IMR-90 (cell line): ENCODE measurements at regions not wholly inside any gene's neighbourhood (a gene's known extent, or its start where the extent isn't known, plus 50 kb on each side); places are given as distances from the start of the nearest gene placed in this dataset.
A peak's percentile ranks its signal among the peaks of the same experiment; 100 is the strongest.

Source experiments
- ATAC-seq: fragments of 200-7000 bp; cut with Tn5 transposase; 2 replicates; pipeline ENCODE4 v1.9.1; 2020; ENCODE audit warnings: low read depth, mild to moderate bottlenecking, moderate library complexity
- BruUV-seq: library from RNA; stranded (reverse); fragments of 400-500 nt; replicated peaks from 2 replicates; lab custom pipeline; 2021; lab: Mats Ljungman, UMichigan
- CTCF ChIA-PET: fragments of 300-600 bp; formaldehyde crosslinking; extraction: SDS; loops from one replicate; lab custom pipeline; 2021; ENCODE audit warnings: antibody characterized with exemption; lab: Yijun Ruan, JAX
- POLR2A ChIA-PET: fragments of 300-600 bp; sonication (Branson Sonifier 250); formaldehyde crosslinking; loops from one replicate; lab custom pipeline; 2022; ENCODE audit warnings: antibody characterized with exemption; ENCODE audit not compliant: unreplicated experiment; lab: Charles Lee
- DNase-seq: peaks from one replicate; pipeline ENCODE4 v3.0.0; 2013
- H2AFZ ChIP-seq: replicated peaks from 2 replicates; pipeline ENCODE3; 2013; ENCODE audit warnings: low read length, mild to moderate bottlenecking; ENCODE audit not compliant: poor library complexity
- H2AK5ac ChIP-seq: 2 replicates; pipeline ENCODE4 v1.6.1; 2013; ENCODE audit warnings: low read depth, low read length, inconsistent platforms
- H2AK9ac ChIP-seq: replicated peaks from 2 replicates; pipeline ENCODE3; 2013; ENCODE audit warnings: mild to moderate bottlenecking, low read depth, low read length, moderate library complexity; ENCODE audit not compliant: poor library complexity
- H2BK120ac ChIP-seq: 2 replicates; pipeline ENCODE4 v1.6.1; 2013; ENCODE audit warnings: low read depth, low read length, inconsistent platforms
- H2BK15ac ChIP-seq: 3 replicates; pipeline ENCODE4 v1.6.1; 2013; ENCODE audit warnings: low read depth, low read length, inconsistent platforms
- H2BK20ac ChIP-seq: 2 replicates; pipeline ENCODE4 v1.6.1; 2013; ENCODE audit warnings: low read depth, mild to moderate bottlenecking, inconsistent platforms, low read length, moderate library complexity
- H2BK5ac ChIP-seq: 2 replicates; pipeline ENCODE4 v1.6.1; 2013; ENCODE audit warnings: mild to moderate bottlenecking, low read depth, low read length, inconsistent platforms; ENCODE audit not compliant: poor library complexity, severe bottlenecking
- H3K14ac ChIP-seq: replicated peaks from 2 replicates; pipeline ENCODE4 v1.6.1; 2013; ENCODE audit warnings: low read depth, low read length, inconsistent platforms
- H3K18ac ChIP-seq: 2 replicates; pipeline ENCODE4 v1.6.1; 2013; ENCODE audit warnings: low read depth, low read length, control low read depth
- H3K23ac ChIP-seq: 2 replicates; pipeline ENCODE4 v1.6.1; 2013; ENCODE audit warnings: low read depth, low read length, inconsistent platforms
- H3K27ac ChIP-seq: 2 replicates; pipeline ENCODE4 v1.5.1; 2013; ENCODE audit warnings: mild to moderate bottlenecking, control low read depth, low read length; ENCODE audit not compliant: insufficient read depth
- H3K27me3 ChIP-seq: 2 replicates; pipeline ENCODE4 v1.6.1; 2013; ENCODE audit warnings: low read length; ENCODE audit not compliant: control insufficient read depth, insufficient read depth
- H3K36me3 ChIP-seq: 2 replicates; pipeline ENCODE4 v1.6.1; 2013; ENCODE audit warnings: low read length, mixed read lengths; ENCODE audit not compliant: control insufficient read depth, insufficient read depth
- H3K4ac ChIP-seq: 2 replicates; pipeline ENCODE4 v1.6.1; 2013; ENCODE audit warnings: low read depth, low read length, inconsistent platforms
- H3K4me1 ChIP-seq: 2 replicates; pipeline ENCODE4 v1.6.1; 2013; ENCODE audit warnings: low read length, mixed read lengths; ENCODE audit not compliant: control insufficient read depth, insufficient read depth
- H3K4me2 ChIP-seq: 2 replicates; pipeline ENCODE4 v1.6.1; 2013; ENCODE audit warnings: low read depth, mild to moderate bottlenecking, control low read depth, low read length, moderate library complexity
- H3K4me3 ChIP-seq: 2 replicates; pipeline ENCODE4 v1.5.1; 2013; ENCODE audit warnings: low read depth, mild to moderate bottlenecking, control low read depth, low read length, moderate library complexity; ENCODE audit not compliant: insufficient read depth
- H3K56ac ChIP-seq: 2 replicates; pipeline ENCODE4 v1.6.1; 2013; ENCODE audit warnings: low read length, inconsistent platforms; ENCODE audit not compliant: insufficient read depth; ENCODE audit errors: extremely low read depth
- H3K79me1 ChIP-seq, 2 experiments: 2 replicates each; pipeline ENCODE4 v1.6.1; 2013; ENCODE audit warnings: low read length in 2 of 2, inconsistent platforms in 1 of 2, low read depth in 1 of 2
- H3K9ac ChIP-seq: 2 replicates; pipeline ENCODE4 v1.6.1; 2013; ENCODE audit warnings: low read depth, low read length, control low read depth
- H3K9me1 ChIP-seq: 2 replicates; pipeline ENCODE4 v1.6.1; 2013; ENCODE audit warnings: low read length, inconsistent platforms; ENCODE audit not compliant: insufficient read depth
- H3K9me3 ChIP-seq: 2 replicates; pipeline ENCODE4 v1.6.1; 2013; ENCODE audit warnings: low read length; ENCODE audit not compliant: control insufficient read depth, insufficient read depth
- H4K20me1 ChIP-seq: 2 replicates; pipeline ENCODE4 v1.6.1; 2013; ENCODE audit warnings: low read length, inconsistent platforms; ENCODE audit not compliant: insufficient read depth
- H4K5ac ChIP-seq: 2 replicates; pipeline ENCODE4 v1.6.1; 2013; ENCODE audit warnings: mild to moderate bottlenecking, low read depth, low read length, control low read depth
- H4K8ac ChIP-seq, 2 experiments: 2 replicates each; pipeline ENCODE4 v1.6.1; 2013; ENCODE audit warnings: low read depth in 2 of 2, low read length in 2 of 2, control low read depth in 1 of 2, inconsistent platforms in 1 of 2
- H4K91ac ChIP-seq: 2 replicates; pipeline ENCODE4 v1.6.1; 2013; ENCODE audit warnings: low read depth, low read length, inconsistent platforms; ENCODE audit not compliant: insufficient read depth
- BHLHE40 ChIP-seq: fragments of 150-350 bp; IDR thresholded peaks from 2 replicates; pipeline ENCODE4 v1.6.1; 2016; ENCODE audit warnings: mild to moderate bottlenecking, low read depth, low read length
- CEBPB ChIP-seq: IDR thresholded peaks from 2 replicates; pipeline ENCODE4 v1.6.1; 2012; ENCODE audit warnings: low read depth, low read length, improper control_type of control experiment
- CHD1 ChIP-seq: IDR thresholded peaks from 2 replicates; pipeline ENCODE4 v1.6.1; 2012; ENCODE audit warnings: low read depth, low read length, improper control_type of control experiment
- FOS ChIP-seq: fragments of 150-350 bp; IDR thresholded peaks from 2 replicates; pipeline ENCODE4 v1.6.1; 2016; ENCODE audit warnings: low read depth, low read length
- MAFK ChIP-seq: IDR thresholded peaks from 2 replicates; pipeline ENCODE4 v1.6.1; 2012; ENCODE audit warnings: low read depth, low read length, improper control_type of control experiment
- MAZ ChIP-seq: IDR thresholded peaks from 2 replicates; pipeline ENCODE4 v1.6.1; 2012; ENCODE audit warnings: low read depth, mild to moderate bottlenecking, low read length, improper control_type of control experiment, moderate library complexity, borderline replicate concordance
- MXI1 ChIP-seq: IDR thresholded peaks from 2 replicates; pipeline ENCODE4 v1.6.1; 2012; ENCODE audit warnings: low read depth, mild to moderate bottlenecking, low read length, moderate library complexity, borderline replicate concordance
- NFE2L2 ChIP-seq: fragments of 150-350 bp; IDR thresholded peaks from 2 replicates; pipeline ENCODE4 v1.6.1; 2016; ENCODE audit warnings: low read depth, mild to moderate bottlenecking, low read length
- POLR2A ChIP-seq: IDR thresholded peaks from 2 replicates; pipeline ENCODE4 v1.6.1; 2012; ENCODE audit warnings: mild to moderate bottlenecking, low read depth, low read length
- RAD21 ChIP-seq: IDR thresholded peaks from 2 replicates; pipeline ENCODE4 v1.6.1; 2012; ENCODE audit warnings: low read length, improper control_type of control experiment
- RCOR1 ChIP-seq: IDR thresholded peaks from 2 replicates; pipeline ENCODE4 v1.6.1; 2012; ENCODE audit warnings: mild to moderate bottlenecking, low read length, improper control_type of control experiment; ENCODE audit not compliant: insufficient replicate concordance
- RFX5 ChIP-seq: IDR thresholded peaks from 2 replicates; pipeline ENCODE4 v1.8.0; 2012; ENCODE audit warnings: low read depth, mild to moderate bottlenecking, low read length, moderate library complexity
- SMC3 ChIP-seq: fragments of 150-350 bp; IDR thresholded peaks from 2 replicates; pipeline ENCODE4 v1.6.1; 2016; ENCODE audit warnings: low read depth, mild to moderate bottlenecking, antibody characterized with exemption, low read length, moderate library complexity
- WGBS, 2 experiments: methylation state at CpG; one replicate each; pipeline versions ENCODE4 v1.1.5 to v1.1.7; 2013; ENCODE audit warnings: missing lambda C conversion rate in 2 of 2; ENCODE audit not compliant: insufficient read length in 1 of 2; ENCODE audit errors: extremely low coverage in 2 of 2; 5-methylcytosine and 5-hydroxymethylcytosine counted together
- dilution Hi-C: fragments of 300-500 bp; cut with HindIII; formaldehyde crosslinking; loops from one replicate; pipeline ENCODE4 v1.14.3; 2018; ENCODE audit warnings: low sequenced_read_pairs; ENCODE audit not compliant: unreplicated experiment
- in situ Hi-C: fragments of 300-500 bp; cut with MboI; formaldehyde crosslinking; loops from 3 replicates; pipeline ENCODE4 v1.14.3; 2019; ENCODE audit warnings: low sequenced_read_pairs, inconsistent platforms, mixed read lengths
- intact Hi-C: fragments of 100-400 bp; cut with micrococcal nuclease; formaldehyde crosslinking; loops from 2 replicates; pipeline ENCODE4 v1.10.0; 2022
- TF ChIP-seq, protein P1 (sequence below): conservative IDR thresholded peaks from 2 replicates; pipeline ENCODE4 v1.5.1; 2012; ENCODE audit warnings: mild to moderate bottlenecking, low read depth, low read length, improper control_type of control experiment
- TF ChIP-seq, protein P2 (sequence below): fragments of 150-350 bp; IDR thresholded peaks from 2 replicates; pipeline ENCODE4 v1.6.1; 2016; ENCODE audit warnings: low read depth, mild to moderate bottlenecking, low read length, moderate library complexity, borderline replicate concordance
- TF ChIP-seq, protein P3 (sequence below): fragments of 150-350 bp; IDR thresholded peaks from 2 replicates; pipeline ENCODE4 v1.6.1; 2017; ENCODE audit warnings: mild to moderate bottlenecking, antibody characterized with exemption, low read length, low read depth

DNA sequence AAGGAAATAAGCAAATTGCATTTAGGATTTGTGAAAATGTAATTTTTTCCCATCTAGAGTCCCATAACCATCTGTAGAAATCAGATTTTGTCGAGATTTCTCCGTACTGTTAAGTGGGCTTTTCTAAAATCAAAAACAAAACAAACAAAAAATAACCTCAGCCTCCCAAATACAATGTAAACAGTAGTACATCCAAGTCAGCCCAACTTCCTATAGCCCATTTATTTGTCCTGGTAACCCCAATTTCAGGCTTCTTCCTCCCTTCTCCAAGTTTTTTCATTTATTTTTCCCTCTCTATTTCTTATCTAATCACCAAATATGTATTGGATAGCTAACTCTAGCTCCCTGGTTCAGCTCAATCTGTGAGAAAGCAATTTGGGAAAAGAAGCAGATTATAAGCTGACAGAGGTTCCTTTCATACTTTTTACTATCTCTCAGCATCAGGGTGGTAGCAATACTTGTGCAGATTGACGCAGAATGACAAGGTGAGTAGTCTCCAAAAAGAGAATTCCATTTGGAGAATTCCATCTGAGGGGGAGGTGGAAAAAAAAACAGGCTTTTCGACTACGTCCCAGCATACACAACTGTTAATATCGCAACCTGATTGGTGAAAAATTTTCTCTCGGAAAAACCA, 132.6 kb upstream of the BTN3A2 start:
- WGBS, 2 experiments: no CpG with 5 or more reads among the region's 7 CpGs
- Histone ChIP-seq H2BK20ac (no peak overlapping the region), H3K4me1 (0 out of 2 replicates have a peak, but pooled peaks cover 2% of the 10 kb centered on the region), H2BK120ac (peak overlapping the region; percentile 35; the same call in 1 of the 2 replicates), H3K4me3 (no peak overlapping the region), H3K4me2 (peak overlapping the region; percentile 62; the same call in 1 of the 2 replicates), H3K27me3 (no peaks in the 10 kb centered on the region), H4K20me1 (no peaks in the 10 kb centered on the region), H4K91ac (no peak overlapping the region), H3K79me1 (no peaks in the 10 kb centered on the region), H2AK9ac (no peak overlapping the region), H3K27ac (no peak overlapping the region), H3K9ac (no peak overlapping the region), H2BK5ac (no peak overlapping the region), H2AK5ac (no peak overlapping the region), H2AFZ (no peak overlapping the region), H3K9me3 (no peaks in the 10 kb centered on the region), H3K36me3 (no peaks in the 10 kb centered on the region), H3K9me1 (no peaks in the 10 kb centered on the region), H3K14ac (no peak overlapping the region), H3K4ac (no peak overlapping the region), H2BK15ac (no peak overlapping the region), H3K18ac (no peak overlapping the region), H3K56ac (no peak overlapping the region), H4K8ac (peak overlapping the region in 1 of 2 experiments; percentile 68; a peak in 2 of 4 replicates), H4K5ac (no peak overlapping the region), H3K23ac (no peak overlapping the region; the same call in 1 of the 2 replicates)
- no TSS peak for BruUV-seq
- ATAC-seq: no peak
- DNase-seq: no peak
- in situ Hi-C loops: no loop called here
- POLR2A ChIA-PET: no interaction called here
- dilution Hi-C loops: no loop called here
- intact Hi-C loops: no loop called here
- CTCF ChIA-PET: no interaction called here
- TF ChIP-seq RAD21 (no peak), SMC3 (no peak), MXI1 (no peak), POLR2A (no peak), MAFK (no peak), BHLHE40 (no peak), MAZ (no peak), NFE2L2 (no peak), CEBPB (no peak), RCOR1 (no peak), CHD1 (no peak), RFX5 (no peak), FOS (no peak)
- TF ChIP-seq, protein P1, sequence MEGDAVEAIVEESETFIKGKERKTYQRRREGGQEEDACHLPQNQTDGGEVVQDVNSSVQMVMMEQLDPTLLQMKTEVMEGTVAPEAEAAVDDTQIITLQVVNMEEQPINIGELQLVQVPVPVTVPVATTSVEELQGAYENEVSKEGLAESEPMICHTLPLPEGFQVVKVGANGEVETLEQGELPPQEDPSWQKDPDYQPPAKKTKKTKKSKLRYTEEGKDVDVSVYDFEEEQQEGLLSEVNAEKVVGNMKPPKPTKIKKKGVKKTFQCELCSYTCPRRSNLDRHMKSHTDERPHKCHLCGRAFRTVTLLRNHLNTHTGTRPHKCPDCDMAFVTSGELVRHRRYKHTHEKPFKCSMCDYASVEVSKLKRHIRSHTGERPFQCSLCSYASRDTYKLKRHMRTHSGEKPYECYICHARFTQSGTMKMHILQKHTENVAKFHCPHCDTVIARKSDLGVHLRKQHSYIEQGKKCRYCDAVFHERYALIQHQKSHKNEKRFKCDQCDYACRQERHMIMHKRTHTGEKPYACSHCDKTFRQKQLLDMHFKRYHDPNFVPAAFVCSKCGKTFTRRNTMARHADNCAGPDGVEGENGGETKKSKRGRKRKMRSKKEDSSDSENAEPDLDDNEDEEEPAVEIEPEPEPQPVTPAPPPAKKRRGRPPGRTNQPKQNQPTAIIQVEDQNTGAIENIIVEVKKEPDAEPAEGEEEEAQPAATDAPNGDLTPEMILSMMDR: no peak
- TF ChIP-seq, protein P2, sequence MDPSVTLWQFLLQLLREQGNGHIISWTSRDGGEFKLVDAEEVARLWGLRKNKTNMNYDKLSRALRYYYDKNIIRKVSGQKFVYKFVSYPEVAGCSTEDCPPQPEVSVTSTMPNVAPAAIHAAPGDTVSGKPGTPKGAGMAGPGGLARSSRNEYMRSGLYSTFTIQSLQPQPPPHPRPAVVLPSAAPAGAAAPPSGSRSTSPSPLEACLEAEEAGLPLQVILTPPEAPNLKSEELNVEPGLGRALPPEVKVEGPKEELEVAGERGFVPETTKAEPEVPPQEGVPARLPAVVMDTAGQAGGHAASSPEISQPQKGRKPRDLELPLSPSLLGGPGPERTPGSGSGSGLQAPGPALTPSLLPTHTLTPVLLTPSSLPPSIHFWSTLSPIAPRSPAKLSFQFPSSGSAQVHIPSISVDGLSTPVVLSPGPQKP: no peak
- TF ChIP-seq, protein P3, sequence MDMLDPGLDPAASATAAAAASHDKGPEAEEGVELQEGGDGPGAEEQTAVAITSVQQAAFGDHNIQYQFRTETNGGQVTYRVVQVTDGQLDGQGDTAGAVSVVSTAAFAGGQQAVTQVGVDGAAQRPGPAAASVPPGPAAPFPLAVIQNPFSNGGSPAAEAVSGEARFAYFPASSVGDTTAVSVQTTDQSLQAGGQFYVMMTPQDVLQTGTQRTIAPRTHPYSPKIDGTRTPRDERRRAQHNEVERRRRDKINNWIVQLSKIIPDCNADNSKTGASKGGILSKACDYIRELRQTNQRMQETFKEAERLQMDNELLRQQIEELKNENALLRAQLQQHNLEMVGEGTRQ: no peak
